ENCODE measurements at regions not wholly inside any gene's neighbourhood (a gene's known extent, or its start where the extent isn't known, plus 50 kb on each side); places are given as distances from the start of the nearest gene placed in this dataset.
"Not testable (repeated sequence)": the region's sequence is repeated elsewhere in the genome, so short reads cannot be mapped to it uniquely, and the experiment has no call there.

GRCh38 chr12:71282020-71282419 is 124.2 kb upstream of the TSPAN8 start:
- H3K27ac ChIP-seq = no peak overlapping the region
- no peaks in the 10 kb centered on the region for H3K27me3 ChIP-seq
- H3K4me3 ChIP-seq = no peak overlapping the region
- WGBS, 2 donors (ENCODE audit: low coverage in 1 of 2) = 29 to 38% methylated on average over 4 of the region's 4 CpGs
- no peak for ATAC-seq
- no peaks in the 10 kb centered on the region for H3K9me3 ChIP-seq
- TF ChIP-seq CTCF (IDR thresholded peaks at IDR 0.05) (no peak), EP300 (IDR thresholded peaks at IDR 0.05) (no peak), POLR2AphosphoS5 (IDR thresholded peaks at IDR 0.05) (no peak), POLR2A (IDR thresholded peaks at IDR 0.05) (no peak)
- no peaks in the 10 kb centered on the region for H3K36me3 ChIP-seq
- H3K4me1 ChIP-seq = no peaks in the 10 kb centered on the region

- 79 to 81% methylated on average over 2 of the region's 2 CpGs for WGBS, 2 donors (ENCODE audit: low coverage in 1 of 2)
- H3K27me3 ChIP-seq = no peaks in the 10 kb centered on the region
- no peaks in the 10 kb centered on the region for H3K36me3 ChIP-seq
- no peak for TF ChIP-seq POLR2AphosphoS5 (IDR thresholded peaks at IDR 0.05)
- TF ChIP-seq POLR2A (IDR thresholded peaks at IDR 0.05) = no peak
- no peak for TF ChIP-seq CTCF (IDR thresholded peaks at IDR 0.05)
- TF ChIP-seq EP300 (IDR thresholded peaks at IDR 0.05) = no peak
- H3K4me3 ChIP-seq = no peak overlapping the region
- H3K9me3 ChIP-seq = no peaks in the 10 kb centered on the region
- ATAC-seq = no peak
- H3K27ac ChIP-seq = no peak overlapping the region
- no peaks in the 10 kb centered on the region for H3K4me1 ChIP-seq
These were observed 123.6 kb upstream of the TSPAN8 start for GRCh38 chr12:71281425-71281824.

GRCh38 chr12:71277866-71278265 is 120.1 kb upstream of the TSPAN8 start:
- no peaks in the 10 kb centered on the region for H3K4me1 ChIP-seq
- 86 to 89% methylated on average over 1 of the region's 1 CpG for WGBS, 2 donors (ENCODE audit: low coverage in 1 of 2)
- no peak for TF ChIP-seq EP300 (IDR thresholded peaks at IDR 0.05)
- TF ChIP-seq CTCF (IDR thresholded peaks at IDR 0.05) = no peak
- no peak for TF ChIP-seq POLR2AphosphoS5 (IDR thresholded peaks at IDR 0.05)
- no peak for TF ChIP-seq POLR2A (IDR thresholded peaks at IDR 0.05)
- H3K27ac ChIP-seq = no peak overlapping the region
- no peaks in the 10 kb centered on the region for H3K36me3 ChIP-seq
- no peak for ATAC-seq
- no peaks in the 10 kb centered on the region for H3K27me3 ChIP-seq
- H3K4me3 ChIP-seq = no peak overlapping the region
- H3K9me3 ChIP-seq = no peaks in the 10 kb centered on the region

GRCh38 chr12:71276541-71276940 is 118.7 kb upstream of the TSPAN8 start:
- TF ChIP-seq EP300 (IDR thresholded peaks at IDR 0.05) (no peak), CTCF (IDR thresholded peaks at IDR 0.05) (no peak), POLR2A (IDR thresholded peaks at IDR 0.05) (no peak), POLR2AphosphoS5 (IDR thresholded peaks at IDR 0.05) (no peak)
- Histone ChIP-seq H3K36me3 (no peaks in the 10 kb centered on the region), H3K9me3 (no peaks in the 10 kb centered on the region)

GRCh38 chr12:71270794-71271193 is 113.0 kb upstream of the TSPAN8 start:
- H3K27ac ChIP-seq, H3K27me3 ChIP-seq, H3K4me3 ChIP-seq, H3K4me1 ChIP-seq, H3K9me3 ChIP-seq, ATAC-seq, H3K36me3 ChIP-seq: not testable (repeated sequence)
- WGBS, 2 donors (ENCODE audit: low coverage in 1 of 2) = 66 to 75% methylated on average over 2 of the region's 2 CpGs

More at GRCh38 chr12:71276541-71276940, 118.7 kb upstream of the TSPAN8 start:
- no peak for ATAC-seq
- Histone ChIP-seq H3K4me1 (no peaks in the 10 kb centered on the region), H3K27me3 (no peaks in the 10 kb centered on the region), H3K27ac (no peak overlapping the region), H3K4me3 (no peak overlapping the region)

GRCh38 chr12:71270057-71270456 is 112.3 kb upstream of the TSPAN8 start:
- Histone ChIP-seq H3K27ac (no peak overlapping the region), H3K4me3 (no peak overlapping the region), H3K27me3 (no peaks in the 10 kb centered on the region), H3K9me3 (no peaks in the 10 kb centered on the region), H3K36me3 (no peaks in the 10 kb centered on the region), H3K4me1 (no peaks in the 10 kb centered on the region)
- ATAC-seq = no peak
- TF ChIP-seq POLR2AphosphoS5 (IDR thresholded peaks at IDR 0.05) = no peak
- no peak for TF ChIP-seq CTCF (IDR thresholded peaks at IDR 0.05)
- TF ChIP-seq POLR2A (IDR thresholded peaks at IDR 0.05) = no peak
- TF ChIP-seq EP300 (IDR thresholded peaks at IDR 0.05) = no peak
- WGBS, 2 donors (ENCODE audit: low coverage in 1 of 2) = 81 to 85% methylated on average over 5 of the region's 5 CpGs

Measured in gastroesophageal sphincter (tissue), 4 donors.